ENCODE measurements at regions not wholly inside any gene's neighbourhood (a gene's known extent, or its start where the extent isn't known, plus 50 kb on each side); places are given as distances from the start of the nearest gene placed in this dataset.

- ATAC-seq (no peak), DNase-seq (no peak)
- no peaks in the 10 kb centered on the region for H3K27me3 ChIP-seq (ENCODE audit: low read depth)
- TF ChIP-seq CTCF (IDR thresholded peaks at IDR 0.05), result no peak
- intact Hi-C loops (cut with DNase I), result no loop called here
- no peak overlapping the region for H3K27ac ChIP-seq
- H3K36me3 ChIP-seq, result no peaks in the 10 kb centered on the region
- no peaks in the 10 kb centered on the region for H3K9me3 ChIP-seq
- no peak overlapping the region for H3K4me3 ChIP-seq
- no peaks in the 10 kb centered on the region for H3K4me1 ChIP-seq
Observed at GRCh38 chr4:13872155-13872554, 244.6 kb upstream of the BOD1L1 start.

DNA sequence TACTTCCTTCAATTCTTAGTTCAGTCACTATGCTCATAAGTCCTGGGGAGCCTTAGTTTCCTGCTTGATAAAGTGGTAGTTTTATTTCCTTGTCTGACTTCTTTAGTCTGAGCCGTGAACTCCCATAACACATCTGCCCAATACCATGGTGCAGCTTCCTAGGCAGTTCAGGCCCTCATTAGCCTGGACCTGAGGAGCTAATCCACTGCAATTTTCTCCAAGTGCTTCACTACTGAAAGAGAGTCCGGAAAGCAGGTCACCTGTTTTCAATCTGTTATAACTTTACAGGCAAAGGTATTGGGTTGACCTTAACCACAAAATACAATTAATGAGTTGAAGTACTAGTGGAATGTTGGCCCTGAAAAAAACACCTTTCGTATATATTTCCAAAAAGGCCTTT lies 245.4 kb upstream of the BOD1L1 start:
- intact Hi-C loops (cut with DNase I), result no loop called here
- no peak overlapping the region for H3K27ac ChIP-seq
- no peak for TF ChIP-seq CTCF (IDR thresholded peaks at IDR 0.05)
- DNase-seq (no peak), ATAC-seq (no peak)
- no peak overlapping the region for H3K4me3 ChIP-seq
- H3K27me3 ChIP-seq (ENCODE audit: low read depth), result no peaks in the 10 kb centered on the region
- H3K36me3 ChIP-seq, result no peaks in the 10 kb centered on the region
- no peaks in the 10 kb centered on the region for H3K9me3 ChIP-seq
- H3K4me1 ChIP-seq, result no peaks in the 10 kb centered on the region

DNA sequence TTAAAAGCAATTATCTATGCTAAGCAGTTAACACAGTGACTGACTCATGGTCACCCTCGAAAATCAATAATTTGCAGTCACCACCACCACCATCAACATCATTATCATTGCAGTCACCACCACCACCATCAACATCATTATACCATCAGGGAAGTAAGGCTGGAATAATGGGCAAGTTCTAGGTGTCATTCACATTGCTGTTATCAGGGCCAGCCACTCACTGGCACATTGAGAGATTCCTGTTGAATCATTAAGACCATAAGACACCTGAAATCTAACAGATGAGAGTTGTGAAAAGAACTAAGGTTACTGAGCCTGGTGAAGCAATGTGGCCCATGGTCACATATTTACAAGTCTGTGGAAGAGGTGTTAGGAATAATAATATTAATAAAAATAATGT lies 247.7 kb upstream of the BOD1L1 start:
- no peaks in the 10 kb centered on the region for H3K9me3 ChIP-seq
- TF ChIP-seq CTCF (IDR thresholded peaks at IDR 0.05), result no peak
- no peak for ATAC-seq
- intact Hi-C loops (cut with DNase I), result no loop called here
- DNase-seq, result no peak
- no peaks in the 10 kb centered on the region for H3K36me3 ChIP-seq
- H3K27ac ChIP-seq, result no peak overlapping the region
- H3K27me3 ChIP-seq (ENCODE audit: low read depth), result no peaks in the 10 kb centered on the region
- no peak overlapping the region for H3K4me3 ChIP-seq
- no peaks in the 10 kb centered on the region for H3K4me1 ChIP-seq

- Histone ChIP-seq H3K4me3 (no peak overlapping the region), H3K27me3 (ENCODE audit: low read depth) (no peaks in the 10 kb centered on the region), H3K9me3 (no peaks in the 10 kb centered on the region), H3K27ac (no peak overlapping the region), H3K36me3 (no peaks in the 10 kb centered on the region), H3K4me1 (no peaks in the 10 kb centered on the region)
- no peak for ATAC-seq
- intact Hi-C loops (cut with DNase I), result no loop called here
- no peak for TF ChIP-seq CTCF (IDR thresholded peaks at IDR 0.05)
- no peak for DNase-seq
Observed at GRCh38 chr4:13876131-13876530, 248.6 kb upstream of the BOD1L1 start.

GRCh38 chr4:13876940-13877339 lies 249.4 kb upstream of the BOD1L1 start:
- H3K36me3 ChIP-seq, result no peaks in the 10 kb centered on the region
- TF ChIP-seq CTCF (IDR thresholded peaks at IDR 0.05), result no peak
- H3K4me3 ChIP-seq, result no peak overlapping the region
- DNase-seq (no peak), ATAC-seq (no peak)
- no peaks in the 10 kb centered on the region for H3K4me1 ChIP-seq
- no peaks in the 10 kb centered on the region for H3K9me3 ChIP-seq
- no peaks in the 10 kb centered on the region for H3K27me3 ChIP-seq (ENCODE audit: low read depth)
- intact Hi-C loops (cut with DNase I), result no loop called here
- no peak overlapping the region for H3K27ac ChIP-seq

DNA sequence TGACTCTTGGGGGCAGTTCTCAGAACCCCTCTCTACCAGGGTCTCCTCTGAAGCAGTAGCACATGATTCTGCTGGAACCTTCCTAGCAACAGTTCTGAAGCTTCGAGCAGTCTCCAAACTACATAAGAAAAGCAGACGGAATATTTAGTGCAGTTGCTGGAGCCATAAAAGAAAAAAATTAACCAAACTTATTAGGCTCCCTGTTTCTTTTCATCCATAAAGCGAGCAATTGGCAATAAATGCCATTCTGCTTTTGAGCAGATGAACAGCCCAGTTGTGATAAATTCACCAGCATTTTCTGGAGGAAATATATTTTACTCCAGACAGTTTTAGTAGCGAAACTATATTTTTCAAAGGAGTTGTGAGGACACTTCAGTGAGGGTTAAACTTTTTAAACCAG lies 250.1 kb upstream of the BOD1L1 start:
- TF ChIP-seq CTCF (IDR thresholded peaks at IDR 0.05), result no peak
- DNase-seq (no peak), ATAC-seq (no peak)
- Histone ChIP-seq H3K4me3 (no peak overlapping the region), H3K36me3 (no peaks in the 10 kb centered on the region), H3K9me3 (no peaks in the 10 kb centered on the region), H3K27me3 (ENCODE audit: low read depth) (no peaks in the 10 kb centered on the region), H3K4me1 (no peaks in the 10 kb centered on the region), H3K27ac (no peak overlapping the region)
- intact Hi-C loops (cut with DNase I), result no loop called here

Measured in lower lobe of right lung (tissue), 2 donors.